ENCODE measurements at regions not wholly inside any gene's neighbourhood (a gene's known extent, or its start where the extent isn't known, plus 50 kb on each side); places are given as distances from the start of the nearest gene placed in this dataset.

DNA sequence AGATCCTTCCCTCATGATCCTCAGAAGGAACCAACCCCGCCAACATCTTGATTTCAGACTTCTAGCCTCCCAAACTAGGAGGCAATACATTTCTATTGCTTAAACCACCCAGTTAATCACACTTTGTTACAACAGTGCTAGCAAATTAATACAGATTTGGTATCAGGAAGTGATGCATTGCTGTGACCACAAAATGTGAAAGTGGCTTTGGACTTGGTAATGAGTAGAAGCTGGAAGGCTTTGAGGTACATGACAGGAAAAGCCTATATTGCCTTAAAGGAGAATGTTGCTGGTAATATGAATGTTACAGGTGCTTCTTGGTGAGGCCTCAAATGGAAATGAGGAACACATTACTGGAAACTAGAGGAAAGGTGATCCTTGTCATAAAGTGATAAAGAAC, 260.3 kb downstream of the SATB2 start:
- Histone ChIP-seq H2BK120ac (ENCODE audit: low read depth, low read length) (no peak overlapping the region), H3K9ac (ENCODE audit: low read length) (no peak overlapping the region), H3K4me3 (ENCODE audit: low read length) (no peak overlapping the region), H4K8ac (ENCODE audit: low read depth, low read length) (no peak overlapping the region), H3K36me3 (ENCODE audit: control insufficient read depth, insufficient read depth, low read length) (no peaks in the 10 kb centered on the region), H3K4ac (ENCODE audit: low read depth, low read length) (no peak overlapping the region), H3K27me3 (ENCODE audit: insufficient read depth, low read length, poor library complexity) (no peaks in the 10 kb centered on the region), H3K79me2 (ENCODE audit: control insufficient read depth, insufficient read depth, low read length) (no peaks in the 10 kb centered on the region), H2BK15ac (replicated peaks; ENCODE audit: low read depth) (no peak overlapping the region), H3K56ac (ENCODE audit: low read length) (no peak overlapping the region), H2AK5ac (ENCODE audit: low read length) (no peak overlapping the region), H3K27ac (ENCODE audit: low read depth, low read length) (no peak overlapping the region), H2BK5ac (ENCODE audit: low read length) (no peak overlapping the region), H3K79me1 (ENCODE audit: low read length) (no peaks in the 10 kb centered on the region), H4K5ac (ENCODE audit: low read length) (no peak overlapping the region), H3K4me1 (ENCODE audit: control insufficient read depth, low read depth, low read length) (no peaks in the 10 kb centered on the region), H3K4me2 (ENCODE audit: low read length) (no peak overlapping the region), H3K23ac (ENCODE audit: low read length) (no peak overlapping the region), H3K18ac (ENCODE audit: low read length) (no peak overlapping the region)
- WGBS (ENCODE audit: extremely low coverage, insufficient coverage, low lambda C conversion rate): no CpG with 5 or more reads among the region's 1 CpG
- no peak for DNase-seq

DNA sequence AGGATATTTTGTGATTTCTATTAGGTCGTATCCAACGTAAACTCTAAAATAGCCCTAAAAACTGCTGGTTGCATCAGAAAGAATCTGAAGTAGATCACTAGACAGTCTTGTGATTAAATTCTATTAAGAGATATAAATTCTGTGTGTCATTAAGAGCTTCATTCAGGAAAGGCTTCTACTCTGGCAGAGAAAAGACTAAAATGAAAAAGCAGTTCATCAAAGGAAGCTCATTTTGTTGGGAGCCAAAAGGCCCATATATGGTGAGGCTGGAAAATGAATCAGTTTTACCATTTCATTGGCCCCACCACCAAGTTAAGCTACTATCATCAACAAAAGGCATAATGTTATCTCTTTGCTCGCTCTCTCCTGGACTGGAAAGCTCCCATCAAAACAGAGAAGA, 261.1 kb downstream of the SATB2 start:
- H3K79me1 ChIP-seq (ENCODE audit: low read length): no peaks in the 10 kb centered on the region
- no peaks in the 10 kb centered on the region for H3K79me2 ChIP-seq (ENCODE audit: control insufficient read depth, insufficient read depth, low read length)
- no peaks in the 10 kb centered on the region for H3K27me3 ChIP-seq (ENCODE audit: insufficient read depth, low read length, poor library complexity)
- H2AK5ac ChIP-seq (ENCODE audit: low read length): no peak overlapping the region
- no peaks in the 10 kb centered on the region for H3K4me1 ChIP-seq (ENCODE audit: control insufficient read depth, low read depth, low read length)
- no peak overlapping the region for H3K4me2 ChIP-seq (ENCODE audit: low read length)
- no peak overlapping the region for H3K9ac ChIP-seq (ENCODE audit: low read length)
- H3K36me3 ChIP-seq (ENCODE audit: control insufficient read depth, insufficient read depth, low read length): no peaks in the 10 kb centered on the region
- H2BK15ac ChIP-seq (replicated peaks; ENCODE audit: low read depth): no peak overlapping the region
- H4K5ac ChIP-seq (ENCODE audit: low read length): no peak overlapping the region
- H3K4ac ChIP-seq (ENCODE audit: low read depth, low read length): no peak overlapping the region
- WGBS (ENCODE audit: extremely low coverage, insufficient coverage, low lambda C conversion rate): no CpG with 5 or more reads among the region's 3 CpGs
- DNase-seq: no peak
- H2BK5ac ChIP-seq (ENCODE audit: low read length): no peak overlapping the region
- no peak overlapping the region for H3K23ac ChIP-seq (ENCODE audit: low read length)
- H3K4me3 ChIP-seq (ENCODE audit: low read length): no peak overlapping the region
- H3K27ac ChIP-seq (ENCODE audit: low read depth, low read length): no peak overlapping the region
- H3K56ac ChIP-seq (ENCODE audit: low read length): no peak overlapping the region
- H3K18ac ChIP-seq (ENCODE audit: low read length): no peak overlapping the region
- no peak overlapping the region for H4K8ac ChIP-seq (ENCODE audit: low read depth, low read length)
- H2BK120ac ChIP-seq (ENCODE audit: low read depth, low read length): no peak overlapping the region

DNA sequence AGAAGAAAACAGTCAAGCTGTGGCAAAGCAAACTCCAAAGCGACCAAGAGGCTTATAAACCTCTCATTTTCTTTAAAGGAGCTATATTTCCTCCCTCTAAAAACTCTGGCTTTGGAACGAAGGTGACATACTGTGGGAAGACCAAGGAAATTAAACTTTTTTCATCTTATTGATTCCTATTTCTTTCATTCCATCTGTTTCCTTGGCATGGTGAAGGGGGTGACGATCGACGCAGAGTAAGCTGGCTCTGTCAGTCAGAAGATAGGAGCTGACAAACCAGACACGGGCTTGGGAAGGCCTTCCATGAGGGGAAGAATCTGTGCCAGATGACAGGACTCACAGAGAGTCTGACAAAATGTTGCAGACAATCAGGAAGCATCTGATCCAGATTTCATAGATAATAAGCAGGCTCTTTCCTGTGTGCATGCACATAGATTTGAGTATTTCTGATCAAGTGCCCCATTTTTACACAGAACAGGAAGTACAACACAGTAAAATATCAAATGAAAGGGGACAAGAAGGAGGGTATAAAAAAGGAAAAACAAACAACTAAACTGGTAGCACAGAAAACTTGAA, 261.7 kb downstream of the SATB2 start:
- Histone ChIP-seq H3K9ac (ENCODE audit: low read length) (no peak overlapping the region), H2BK15ac (replicated peaks; ENCODE audit: low read depth) (no peak overlapping the region), H2BK120ac (ENCODE audit: low read depth, low read length) (no peak overlapping the region), H3K56ac (ENCODE audit: low read length) (no peak overlapping the region), H3K4ac (ENCODE audit: low read depth, low read length) (no peak overlapping the region), H3K4me2 (ENCODE audit: low read length) (no peak overlapping the region), H3K4me3 (ENCODE audit: low read length) (no peak overlapping the region), H3K27me3 (ENCODE audit: insufficient read depth, low read length, poor library complexity) (no peaks in the 10 kb centered on the region), H3K23ac (ENCODE audit: low read length) (no peak overlapping the region), H2AK5ac (ENCODE audit: low read length) (no peak overlapping the region), H3K27ac (ENCODE audit: low read depth, low read length) (no peak overlapping the region), H4K5ac (ENCODE audit: low read length) (no peak overlapping the region), H3K79me2 (ENCODE audit: control insufficient read depth, insufficient read depth, low read length) (no peaks in the 10 kb centered on the region), H3K18ac (ENCODE audit: low read length) (no peak overlapping the region), H3K4me1 (ENCODE audit: control insufficient read depth, low read depth, low read length) (no peaks in the 10 kb centered on the region), H4K8ac (ENCODE audit: low read depth, low read length) (no peak overlapping the region), H2BK5ac (ENCODE audit: low read length) (no peak overlapping the region), H3K79me1 (ENCODE audit: low read length) (no peaks in the 10 kb centered on the region), H3K36me3 (ENCODE audit: control insufficient read depth, insufficient read depth, low read length) (no peaks in the 10 kb centered on the region)
- no CpG with 5 or more reads among the region's 6 CpGs for WGBS (ENCODE audit: extremely low coverage, insufficient coverage, low lambda C conversion rate)
- DNase-seq: no peak

DNA sequence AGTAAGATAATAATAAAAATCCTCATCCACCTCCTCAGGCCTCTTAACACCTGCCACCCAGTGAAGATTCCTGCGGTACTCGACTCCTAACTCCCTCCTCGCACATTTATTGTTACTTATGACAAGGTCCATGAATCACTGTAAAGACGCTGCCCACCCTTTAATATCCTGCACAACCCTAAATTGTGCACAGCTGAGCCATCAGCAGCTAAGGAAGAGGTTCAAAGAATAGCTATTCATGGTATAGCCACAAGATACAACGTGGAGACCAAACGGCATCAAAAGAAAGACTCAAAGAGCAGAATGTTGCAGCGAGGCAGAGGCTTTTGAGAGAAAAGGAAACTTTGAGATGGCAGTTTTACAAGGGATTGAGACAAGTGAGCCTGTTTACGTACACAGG, 266.3 kb downstream of the SATB2 start:
- no peaks in the 10 kb centered on the region for H3K36me3 ChIP-seq (ENCODE audit: control insufficient read depth, insufficient read depth, low read length)
- peaks cover under 1% of the 10 kb centered on the region for H3K4me1 ChIP-seq (ENCODE audit: control insufficient read depth, low read depth, low read length)
- H3K79me1 ChIP-seq (ENCODE audit: low read length): no peaks in the 10 kb centered on the region
- no peak overlapping the region for H3K56ac ChIP-seq (ENCODE audit: low read length)
- no peak overlapping the region for H2AK5ac ChIP-seq (ENCODE audit: low read length)
- no peak overlapping the region for H3K18ac ChIP-seq (ENCODE audit: low read length)
- no peaks in the 10 kb centered on the region for H3K79me2 ChIP-seq (ENCODE audit: control insufficient read depth, insufficient read depth, low read length)
- no peak overlapping the region for H3K4me3 ChIP-seq (ENCODE audit: low read length)
- H3K4me2 ChIP-seq (ENCODE audit: low read length): no peak overlapping the region
- H3K4ac ChIP-seq (ENCODE audit: low read depth, low read length): no peak overlapping the region
- no peak overlapping the region for H4K5ac ChIP-seq (ENCODE audit: low read length)
- H2BK15ac ChIP-seq (replicated peaks; ENCODE audit: low read depth): no peak overlapping the region
- no peak overlapping the region for H3K27ac ChIP-seq (ENCODE audit: low read depth, low read length)
- no peak overlapping the region for H2BK120ac ChIP-seq (ENCODE audit: low read depth, low read length)
- H3K23ac ChIP-seq (ENCODE audit: low read length): no peak overlapping the region
- no peak overlapping the region for H3K9ac ChIP-seq (ENCODE audit: low read length)
- H4K8ac ChIP-seq (ENCODE audit: low read depth, low read length): no peak overlapping the region
- no peak for DNase-seq
- WGBS (ENCODE audit: extremely low coverage, insufficient coverage, low lambda C conversion rate): no CpG with 5 or more reads among the region's 8 CpGs
- H2BK5ac ChIP-seq (ENCODE audit: low read length): no peak overlapping the region
- no peaks in the 10 kb centered on the region for H3K27me3 ChIP-seq (ENCODE audit: insufficient read depth, low read length, poor library complexity)

DNA sequence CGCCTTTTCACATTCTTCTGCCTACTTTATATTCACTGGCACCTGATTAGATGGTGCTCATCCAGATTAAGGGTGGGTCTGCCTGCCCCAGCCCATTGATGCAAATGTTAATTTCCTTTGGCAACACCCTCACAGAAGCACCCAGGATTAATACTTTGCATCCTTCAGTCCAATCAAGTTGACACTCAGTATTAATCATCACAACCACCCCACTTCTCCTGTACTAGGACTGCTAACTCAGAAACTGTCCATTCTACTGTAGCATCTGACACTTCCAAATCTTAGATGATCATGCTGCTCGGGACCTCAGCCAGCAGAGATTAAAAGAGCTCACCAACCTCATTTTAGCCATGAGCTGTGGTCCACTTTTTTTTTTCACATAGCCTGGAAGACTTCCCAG, 268.5 kb downstream of the SATB2 start:
- Histone ChIP-seq H3K23ac (ENCODE audit: low read length) (no peak overlapping the region), H3K79me1 (ENCODE audit: low read length) (no peaks in the 10 kb centered on the region), H2BK120ac (ENCODE audit: low read depth, low read length) (no peak overlapping the region), H3K9ac (ENCODE audit: low read length) (no peak overlapping the region), H3K56ac (ENCODE audit: low read length) (no peak overlapping the region), H3K4me3 (ENCODE audit: low read length) (no peak overlapping the region), H2BK15ac (replicated peaks; ENCODE audit: low read depth) (no peak overlapping the region), H3K27me3 (ENCODE audit: insufficient read depth, low read length, poor library complexity) (no peaks in the 10 kb centered on the region), H2AK5ac (ENCODE audit: low read length) (no peak overlapping the region), H3K36me3 (ENCODE audit: control insufficient read depth, insufficient read depth, low read length) (no peaks in the 10 kb centered on the region), H3K27ac (ENCODE audit: low read depth, low read length) (no peak overlapping the region), H3K4me2 (ENCODE audit: low read length) (no peak overlapping the region), H2BK5ac (ENCODE audit: low read length) (no peak overlapping the region), H3K4me1 (ENCODE audit: control insufficient read depth, low read depth, low read length) (peaks cover 2% of the 10 kb centered on the region), H3K18ac (ENCODE audit: low read length) (no peak overlapping the region), H4K5ac (ENCODE audit: low read length) (no peak overlapping the region), H3K79me2 (ENCODE audit: control insufficient read depth, insufficient read depth, low read length) (no peaks in the 10 kb centered on the region), H3K4ac (ENCODE audit: low read depth, low read length) (no peak overlapping the region), H4K8ac (ENCODE audit: low read depth, low read length) (no peak overlapping the region)
- DNase-seq: no peak
- no CpG with 5 or more reads among the region's 2 CpGs for WGBS (ENCODE audit: extremely low coverage, insufficient coverage, low lambda C conversion rate)

DNA sequence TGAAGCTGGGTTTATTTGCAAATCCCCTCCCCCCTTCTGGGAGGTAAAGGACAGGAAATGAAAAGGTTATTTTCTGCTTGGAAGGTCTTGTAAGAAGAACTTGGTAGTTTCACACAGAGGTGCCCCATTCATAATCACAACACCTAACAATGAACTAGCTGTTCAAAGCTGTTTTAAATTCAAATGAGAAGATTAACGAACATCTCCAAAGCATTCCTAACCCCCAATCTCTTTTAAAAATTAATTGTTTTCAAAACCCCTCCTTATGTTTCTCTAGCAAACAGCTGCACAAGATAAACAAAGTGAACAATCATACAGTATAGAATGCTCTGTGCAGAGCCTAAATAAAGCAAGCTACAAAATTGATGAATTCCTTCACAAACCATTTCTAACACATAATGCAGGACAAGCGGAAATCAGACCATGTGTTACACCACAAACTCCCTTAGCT, 271.4 kb downstream of the SATB2 start:
- Histone ChIP-seq H4K8ac (ENCODE audit: low read depth, low read length) (no peak overlapping the region), H3K36me3 (ENCODE audit: control insufficient read depth, insufficient read depth, low read length) (no peaks in the 10 kb centered on the region), H3K79me2 (ENCODE audit: control insufficient read depth, insufficient read depth, low read length) (no peaks in the 10 kb centered on the region), H3K27me3 (ENCODE audit: insufficient read depth, low read length, poor library complexity) (no peaks in the 10 kb centered on the region), H3K23ac (ENCODE audit: low read length) (no peak overlapping the region), H3K9ac (ENCODE audit: low read length) (no peak overlapping the region), H2BK120ac (ENCODE audit: low read depth, low read length) (no peak overlapping the region), H3K56ac (ENCODE audit: low read length) (no peak overlapping the region), H3K18ac (ENCODE audit: low read length) (no peak overlapping the region), H3K79me1 (ENCODE audit: low read length) (no peaks in the 10 kb centered on the region), H2BK5ac (ENCODE audit: low read length) (no peak overlapping the region), H3K27ac (ENCODE audit: low read depth, low read length) (no peak overlapping the region), H4K5ac (ENCODE audit: low read length) (no peak overlapping the region), H3K4ac (ENCODE audit: low read depth, low read length) (no peak overlapping the region), H2AK5ac (ENCODE audit: low read length) (no peak overlapping the region), H3K4me3 (ENCODE audit: low read length) (no peak overlapping the region), H2BK15ac (replicated peaks; ENCODE audit: low read depth) (no peak overlapping the region), H3K4me1 (ENCODE audit: control insufficient read depth, low read depth, low read length) (peaks cover 2% of the 10 kb centered on the region), H3K4me2 (ENCODE audit: low read length) (no peak overlapping the region)
- no CpG with 5 or more reads among the region's 2 CpGs for WGBS (ENCODE audit: extremely low coverage, insufficient coverage, low lambda C conversion rate)
- DNase-seq: peak; percentile 8
